ENCODE measurements at regions not wholly inside any gene's neighbourhood (a gene's known extent, or its start where the extent isn't known, plus 50 kb on each side); places are given as distances from the start of the nearest gene placed in this dataset.

DNA sequence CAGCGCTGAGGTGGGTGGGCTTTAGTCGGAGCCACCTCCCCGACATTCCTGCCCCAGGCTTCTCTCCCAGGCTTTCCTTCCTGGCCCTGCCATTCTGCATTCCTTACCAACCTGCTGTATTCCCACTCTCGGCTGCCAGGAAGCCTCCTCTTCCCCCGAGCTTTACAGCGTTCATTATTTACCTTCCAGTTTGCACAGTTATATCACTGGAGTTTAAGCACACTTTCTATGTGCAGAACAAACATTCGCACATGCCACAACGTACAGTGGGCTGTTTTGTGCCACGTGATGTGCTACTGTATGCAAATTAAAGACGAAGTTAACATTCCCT is 246.3 kb downstream of the SOX11 start:
- TF ChIP-seq, protein P1, sequence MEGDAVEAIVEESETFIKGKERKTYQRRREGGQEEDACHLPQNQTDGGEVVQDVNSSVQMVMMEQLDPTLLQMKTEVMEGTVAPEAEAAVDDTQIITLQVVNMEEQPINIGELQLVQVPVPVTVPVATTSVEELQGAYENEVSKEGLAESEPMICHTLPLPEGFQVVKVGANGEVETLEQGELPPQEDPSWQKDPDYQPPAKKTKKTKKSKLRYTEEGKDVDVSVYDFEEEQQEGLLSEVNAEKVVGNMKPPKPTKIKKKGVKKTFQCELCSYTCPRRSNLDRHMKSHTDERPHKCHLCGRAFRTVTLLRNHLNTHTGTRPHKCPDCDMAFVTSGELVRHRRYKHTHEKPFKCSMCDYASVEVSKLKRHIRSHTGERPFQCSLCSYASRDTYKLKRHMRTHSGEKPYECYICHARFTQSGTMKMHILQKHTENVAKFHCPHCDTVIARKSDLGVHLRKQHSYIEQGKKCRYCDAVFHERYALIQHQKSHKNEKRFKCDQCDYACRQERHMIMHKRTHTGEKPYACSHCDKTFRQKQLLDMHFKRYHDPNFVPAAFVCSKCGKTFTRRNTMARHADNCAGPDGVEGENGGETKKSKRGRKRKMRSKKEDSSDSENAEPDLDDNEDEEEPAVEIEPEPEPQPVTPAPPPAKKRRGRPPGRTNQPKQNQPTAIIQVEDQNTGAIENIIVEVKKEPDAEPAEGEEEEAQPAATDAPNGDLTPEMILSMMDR (IDR thresholded peaks at IDR 0.05 in 4 of 5, conservative IDR thresholded peaks at IDR 0.05 in 1 of 5) = no peak
- TF ChIP-seq POLR2A (IDR thresholded peaks at IDR 0.05) = no peak
- Histone ChIP-seq H3K9me3 (no peaks in the 10 kb centered on the region), H3K36me3 (no peaks in the 10 kb centered on the region), H3K4me3 (no peak overlapping the region), H3K27me3 (no peaks in the 10 kb centered on the region), H3K27ac (no peak overlapping the region), H3K4me1 (no peaks in the 10 kb centered on the region)
- in situ Hi-C loops (cut with MboI; ENCODE audit: low sequenced_read_pairs in 4 of 4) = no loop called here
- intact Hi-C loops (cut with DNase I; ENCODE audit: low total_unique reads) = no loop called here
- ATAC-seq (no peak), DNase-seq (no peak)

DNA sequence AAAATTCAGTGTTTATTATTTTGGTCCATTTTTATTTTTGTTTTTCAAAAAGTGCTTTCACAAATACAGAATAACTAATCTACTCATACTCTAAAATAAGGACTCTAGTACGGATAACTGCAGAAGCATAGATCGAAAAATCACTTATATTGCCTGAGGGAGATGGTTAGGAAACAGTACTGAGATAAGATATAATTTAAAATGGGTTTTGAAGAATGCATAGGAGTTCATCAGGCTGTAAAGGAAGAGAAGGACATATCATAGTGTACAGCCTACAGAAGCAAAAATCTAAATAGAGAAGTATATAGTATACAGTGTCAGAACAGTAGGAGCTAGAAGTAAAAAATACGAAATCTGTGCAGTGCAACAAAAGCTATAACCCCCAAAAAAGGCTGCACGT is 247.4 kb downstream of the SOX11 start:
- no peaks in the 10 kb centered on the region for H3K9me3 ChIP-seq
- ATAC-seq (no peak), DNase-seq (no peak)
- H3K27ac ChIP-seq = no peak overlapping the region
- H3K4me3 ChIP-seq = no peak overlapping the region
- intact Hi-C loops (cut with DNase I; ENCODE audit: low total_unique reads) (no loop called here), in situ Hi-C loops (cut with MboI; ENCODE audit: low sequenced_read_pairs in 4 of 4) (no loop called here)
- no peaks in the 10 kb centered on the region for H3K4me1 ChIP-seq
- H3K27me3 ChIP-seq = no peaks in the 10 kb centered on the region
- no peak for TF ChIP-seq POLR2A (IDR thresholded peaks at IDR 0.05)
- TF ChIP-seq, protein P1 (IDR thresholded peaks at IDR 0.05 in 4 of 5, conservative IDR thresholded peaks at IDR 0.05 in 1 of 5) = no peak
- H3K36me3 ChIP-seq = no peaks in the 10 kb centered on the region

DNA sequence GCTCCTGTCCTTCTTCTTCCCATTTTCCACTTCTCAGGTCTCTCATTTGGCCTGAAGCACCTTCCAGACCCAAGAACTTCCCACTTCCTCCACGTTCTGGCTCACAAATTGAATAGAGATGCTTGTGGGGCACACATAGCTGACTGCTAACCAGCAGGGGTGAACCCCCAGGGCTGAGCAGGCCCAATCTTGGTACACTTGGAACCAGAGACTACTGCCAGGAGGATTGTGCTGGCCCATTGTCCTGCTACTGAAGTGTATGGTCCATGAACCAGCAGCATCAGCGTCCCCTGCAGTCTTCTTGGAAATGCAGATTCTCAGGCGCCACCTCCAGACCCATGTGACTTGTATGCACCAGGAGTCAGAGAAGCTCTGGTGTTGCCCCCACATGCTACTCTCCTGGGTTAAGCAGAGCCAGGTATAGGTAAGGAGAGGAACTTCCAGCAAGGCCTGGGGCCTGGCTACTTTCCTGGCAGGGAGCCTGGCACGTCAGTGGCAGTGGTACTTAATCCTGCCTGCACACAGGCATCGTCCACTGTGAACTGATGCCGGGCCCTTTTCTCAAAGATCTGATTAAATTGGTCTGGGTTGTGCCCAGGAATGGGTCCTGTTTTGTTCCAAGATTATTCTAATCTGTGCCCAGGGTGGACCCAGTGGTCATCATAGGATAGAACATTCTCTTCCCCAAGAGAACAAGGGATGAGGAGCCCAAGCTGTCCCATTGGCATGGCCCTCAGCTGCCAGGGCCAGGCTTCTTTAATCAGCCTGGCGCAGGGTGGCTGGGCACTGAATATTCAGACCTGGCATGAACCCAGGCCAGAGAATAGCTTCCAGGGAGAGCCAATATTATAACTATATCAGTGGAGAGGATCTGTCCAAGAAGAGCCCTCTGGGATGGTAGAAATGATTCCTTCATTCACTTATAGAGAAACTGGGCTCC is 248.7 kb downstream of the SOX11 start:
- Histone ChIP-seq H3K27me3 (no peaks in the 10 kb centered on the region), H3K4me1 (no peaks in the 10 kb centered on the region), H3K4me3 (no peak overlapping the region), H3K27ac (no peak overlapping the region), H3K9me3 (no peaks in the 10 kb centered on the region), H3K36me3 (no peaks in the 10 kb centered on the region)
- no peak for ATAC-seq
- no peak for TF ChIP-seq POLR2A (IDR thresholded peaks at IDR 0.05)
- TF ChIP-seq, protein P1 (IDR thresholded peaks at IDR 0.05 in 4 of 5, conservative IDR thresholded peaks at IDR 0.05 in 1 of 5) = no peak
- in situ Hi-C loops (cut with MboI; ENCODE audit: low sequenced_read_pairs in 4 of 4) (no loop called here), intact Hi-C loops (cut with DNase I; ENCODE audit: low total_unique reads) (no loop called here)
- no peak for DNase-seq

DNA sequence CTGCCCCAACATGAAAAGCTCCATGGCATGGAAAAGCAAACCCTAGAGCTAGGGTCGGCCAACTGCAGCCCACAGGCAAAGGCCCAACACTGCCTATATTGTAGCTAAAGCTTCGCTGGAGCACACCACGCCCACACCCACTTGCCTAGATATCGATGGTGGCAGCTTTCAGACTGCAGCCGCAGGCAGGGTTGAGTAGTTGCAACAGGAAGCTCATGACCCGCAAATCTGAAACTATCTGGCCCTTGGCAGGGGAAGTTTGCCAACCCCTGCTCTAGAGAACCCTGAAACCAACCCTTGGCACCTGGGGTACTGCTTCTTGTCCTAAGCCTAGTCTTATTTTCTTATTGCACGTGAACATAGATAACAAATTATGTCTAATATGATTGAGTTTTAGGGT is 250.0 kb downstream of the SOX11 start:
- Histone ChIP-seq H3K27ac (no peak overlapping the region), H3K36me3 (no peaks in the 10 kb centered on the region), H3K9me3 (no peaks in the 10 kb centered on the region), H3K4me3 (no peak overlapping the region), H3K4me1 (no peaks in the 10 kb centered on the region), H3K27me3 (no peaks in the 10 kb centered on the region)
- intact Hi-C loops (cut with DNase I; ENCODE audit: low total_unique reads) (no loop called here), in situ Hi-C loops (cut with MboI; ENCODE audit: low sequenced_read_pairs in 4 of 4) (no loop called here)
- no peak for TF ChIP-seq POLR2A (IDR thresholded peaks at IDR 0.05)
- TF ChIP-seq, protein P1 (IDR thresholded peaks at IDR 0.05 in 4 of 5, conservative IDR thresholded peaks at IDR 0.05 in 1 of 5) = no peak
- ATAC-seq = no peak
- DNase-seq = no peak

All from gastrocnemius medialis (tissue), 4 donors.